RWPE2 (cell line): ENCODE measurements at regions not wholly inside any gene's neighbourhood (a gene's known extent, or its start where the extent isn't known, plus 50 kb on each side); places are given as distances from the start of the nearest gene placed in this dataset.
A peak's percentile ranks its signal among the peaks of the same experiment; 100 is the strongest.

Source experiments
- ATAC-seq: fragments of 200-7000 bp; cut with Tn5 transposase; 3 replicates; pipeline ENCODE4 v1.9.1; 2021; ENCODE audit warnings: low read depth
- DNase-seq: peaks from one replicate; pipeline ENCODE4 v3.0.0-alpha.2; 2020; ENCODE audit warnings: low spot score
- H3K27ac ChIP-seq: fragments of 450-650 bp; 2 replicates; pipeline ENCODE4 v1.5.1; 2017; ENCODE audit warnings: mild to moderate bottlenecking; ENCODE audit not compliant: poor library complexity, severe bottlenecking
- H3K27me3 ChIP-seq: fragments of 250-450 bp; sonication (Bioruptor Pico); 2 replicates; pipeline ENCODE4 v1.5.1; 2021; ENCODE audit warnings: mild to moderate bottlenecking, moderate library complexity; ENCODE audit not compliant: insufficient read depth, poor library complexity, severe bottlenecking
- H3K36me3 ChIP-seq: fragments of 250-450 bp; sonication (Bioruptor Pico); 2 replicates; pipeline ENCODE4 v1.5.1; 2020; ENCODE audit warnings: low read depth, mild to moderate bottlenecking, moderate library complexity
- H3K4me1 ChIP-seq: fragments of 250-450 bp; sonication (Bioruptor Pico); 2 replicates; pipeline ENCODE4 v1.5.1; 2021; ENCODE audit warnings: mild to moderate bottlenecking, moderate library complexity; ENCODE audit not compliant: insufficient read depth, poor library complexity, severe bottlenecking
- H3K4me3 ChIP-seq: fragments of 250-450 bp; sonication (Bioruptor Pico); 2 replicates; pipeline ENCODE4 v1.5.1; 2021; ENCODE audit warnings: mild to moderate bottlenecking, moderate library complexity; ENCODE audit not compliant: severe bottlenecking
- H3K9me3 ChIP-seq: fragments of 250-450 bp; sonication (Bioruptor Pico); 2 replicates; pipeline ENCODE4 v1.5.1; 2021; ENCODE audit warnings: mild to moderate bottlenecking, moderate library complexity; ENCODE audit not compliant: severe bottlenecking
- TF ChIP-seq, protein P1 (sequence below): fragments of 450-650 bp; IDR thresholded peaks from one replicate; pipeline ENCODE4 v1.5.1; 2017; ENCODE audit warnings: mild to moderate bottlenecking, moderate library complexity; ENCODE audit not compliant: poor library complexity, severe bottlenecking

DNA sequence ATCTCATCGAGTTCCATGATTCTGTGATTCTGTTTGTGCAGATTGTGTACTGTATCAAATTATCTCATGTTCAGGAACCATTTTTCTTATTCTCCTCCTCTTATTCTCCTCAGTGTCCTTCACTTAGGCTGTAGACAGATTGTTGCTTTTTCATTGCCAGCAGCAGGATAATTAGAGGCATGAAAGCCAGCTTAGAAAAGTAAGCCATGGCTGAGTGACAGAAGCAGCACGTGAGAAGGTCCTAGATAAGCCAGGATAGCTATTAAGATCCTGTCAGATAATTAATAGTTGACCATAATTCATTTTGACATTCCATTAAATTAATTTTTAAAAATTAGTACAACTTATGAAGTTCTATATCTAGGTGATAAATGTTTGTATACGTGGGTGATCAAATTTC is 60.8 kb upstream of the PRKACB start:
- Histone ChIP-seq H3K27ac (no peak overlapping the region), H3K4me3 (no peak overlapping the region), H3K9me3 (no peaks in the 10 kb centered on the region), H3K27me3 (no peaks in the 10 kb centered on the region), H3K4me1 (no peaks in the 10 kb centered on the region), H3K36me3 (no peaks in the 10 kb centered on the region)
- ATAC-seq (no peak), DNase-seq (no peak)
- TF ChIP-seq, protein P1, sequence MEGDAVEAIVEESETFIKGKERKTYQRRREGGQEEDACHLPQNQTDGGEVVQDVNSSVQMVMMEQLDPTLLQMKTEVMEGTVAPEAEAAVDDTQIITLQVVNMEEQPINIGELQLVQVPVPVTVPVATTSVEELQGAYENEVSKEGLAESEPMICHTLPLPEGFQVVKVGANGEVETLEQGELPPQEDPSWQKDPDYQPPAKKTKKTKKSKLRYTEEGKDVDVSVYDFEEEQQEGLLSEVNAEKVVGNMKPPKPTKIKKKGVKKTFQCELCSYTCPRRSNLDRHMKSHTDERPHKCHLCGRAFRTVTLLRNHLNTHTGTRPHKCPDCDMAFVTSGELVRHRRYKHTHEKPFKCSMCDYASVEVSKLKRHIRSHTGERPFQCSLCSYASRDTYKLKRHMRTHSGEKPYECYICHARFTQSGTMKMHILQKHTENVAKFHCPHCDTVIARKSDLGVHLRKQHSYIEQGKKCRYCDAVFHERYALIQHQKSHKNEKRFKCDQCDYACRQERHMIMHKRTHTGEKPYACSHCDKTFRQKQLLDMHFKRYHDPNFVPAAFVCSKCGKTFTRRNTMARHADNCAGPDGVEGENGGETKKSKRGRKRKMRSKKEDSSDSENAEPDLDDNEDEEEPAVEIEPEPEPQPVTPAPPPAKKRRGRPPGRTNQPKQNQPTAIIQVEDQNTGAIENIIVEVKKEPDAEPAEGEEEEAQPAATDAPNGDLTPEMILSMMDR, result no peak

DNA sequence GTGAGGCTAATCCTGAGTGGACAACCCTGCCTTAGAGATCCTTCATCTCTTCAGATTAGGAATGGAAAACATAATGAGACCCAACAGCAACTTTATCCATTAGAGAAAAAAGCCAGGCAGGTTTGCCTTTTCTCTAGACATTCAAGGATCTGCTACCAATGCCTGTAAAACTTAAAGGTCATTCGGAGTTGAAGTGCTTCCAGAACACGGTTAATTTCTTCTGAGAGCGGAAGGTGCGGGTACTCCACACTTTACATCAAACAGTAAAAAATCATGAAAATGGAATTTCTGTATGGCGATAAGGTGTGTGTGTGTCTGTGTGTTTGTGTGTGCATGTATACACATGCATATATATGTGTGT is 65.2 kb upstream of the PRKACB start:
- Histone ChIP-seq H3K4me3 (peak overlapping the region; percentile 91), H3K27me3 (no peaks in the 10 kb centered on the region), H3K36me3 (no peaks in the 10 kb centered on the region), H3K9me3 (no peaks in the 10 kb centered on the region), H3K27ac (peak overlapping the region; percentile 53), H3K4me1 (no peaks in the 10 kb centered on the region)
- ATAC-seq (no peak), DNase-seq (no peak)
- TF ChIP-seq, protein P1, result no peak

DNA sequence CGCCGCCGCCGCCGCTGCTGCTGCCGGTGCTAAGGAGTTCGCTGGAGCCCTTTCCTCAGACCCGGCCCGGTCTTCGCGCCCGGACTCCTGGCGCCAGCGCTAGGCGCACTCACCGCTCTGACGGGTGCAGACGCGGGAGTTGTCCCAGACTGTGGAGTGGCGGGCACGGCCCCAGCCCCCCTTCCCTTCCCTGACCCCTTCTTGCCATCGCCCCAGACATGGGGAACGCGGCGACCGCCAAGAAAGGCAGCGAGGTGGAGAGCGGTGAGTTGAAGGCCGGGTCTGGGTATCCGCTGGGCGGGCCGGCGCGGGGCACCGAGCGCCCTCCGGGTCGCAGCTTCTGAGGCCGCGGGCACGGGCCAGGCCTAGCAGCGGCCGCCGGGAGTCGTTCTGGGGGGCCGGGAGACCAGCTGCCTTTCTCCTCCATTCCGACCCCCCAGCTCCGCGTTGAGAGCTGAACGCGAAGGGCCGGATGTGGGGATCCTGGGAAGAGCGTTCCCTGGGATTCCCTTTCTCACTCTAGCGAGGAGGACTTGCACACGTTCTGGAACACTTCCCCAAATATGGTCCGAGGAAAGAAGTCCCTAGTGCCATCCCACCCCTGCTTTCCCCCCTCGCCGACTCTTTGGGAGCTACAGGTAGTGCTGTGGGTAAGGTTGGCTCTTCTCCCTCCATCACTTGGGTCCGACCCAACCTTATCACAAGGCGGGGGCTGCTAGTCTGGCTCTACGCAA is 65.8 kb upstream of the PRKACB start:
- Histone ChIP-seq H3K36me3 (no peaks in the 10 kb centered on the region), H3K27ac (peak overlapping the region; percentile 53), H3K4me3 (peak overlapping the region; percentile 91), H3K27me3 (no peaks in the 10 kb centered on the region), H3K4me1 (no peaks in the 10 kb centered on the region), H3K9me3 (no peaks in the 10 kb centered on the region)
- TF ChIP-seq, protein P1, result no peak
- peak; percentile 59 for ATAC-seq
- DNase-seq, result peak; percentile 40

DNA sequence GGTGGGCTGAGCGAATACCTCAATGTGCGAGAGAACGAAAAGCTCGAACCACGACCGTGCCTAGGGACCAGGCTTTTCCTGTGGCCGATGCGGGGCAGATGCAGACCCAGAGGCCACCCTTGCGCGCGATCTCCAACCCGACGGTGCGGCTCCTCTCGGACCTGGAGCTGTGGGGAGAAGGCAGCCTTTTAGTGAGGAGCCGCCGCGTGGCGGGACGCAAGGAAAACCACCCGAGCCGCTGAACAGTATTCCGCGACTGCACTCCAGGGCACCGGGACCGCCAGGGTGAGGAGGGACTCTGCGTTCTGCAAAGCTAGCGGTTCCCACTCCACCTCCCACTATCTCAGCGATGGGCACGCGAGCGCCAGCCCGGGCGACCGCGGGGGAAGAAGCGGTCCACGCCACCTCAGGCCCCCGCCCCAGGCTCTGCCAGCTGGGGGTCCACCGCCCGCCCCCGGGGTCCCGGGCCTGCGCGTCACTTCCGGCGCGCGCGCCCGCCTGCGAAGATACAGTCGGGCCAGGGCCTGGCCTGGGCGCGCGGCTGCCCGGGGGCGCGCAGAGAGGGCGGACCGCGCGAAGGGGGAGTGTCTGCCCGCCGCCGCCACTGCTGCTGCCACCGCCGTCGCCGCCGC is 66.5 kb upstream of the PRKACB start:
- Histone ChIP-seq H3K4me1 (no peaks in the 10 kb centered on the region), H3K36me3 (no peaks in the 10 kb centered on the region), H3K4me3 (peak overlapping the region; percentile 91), H3K27me3 (no peaks in the 10 kb centered on the region), H3K9me3 (no peaks in the 10 kb centered on the region), H3K27ac (peak overlapping the region; percentile 53)
- TF ChIP-seq, protein P1, result no peak
- DNase-seq (peak; percentile 64), ATAC-seq (peak; percentile 79)

DNA sequence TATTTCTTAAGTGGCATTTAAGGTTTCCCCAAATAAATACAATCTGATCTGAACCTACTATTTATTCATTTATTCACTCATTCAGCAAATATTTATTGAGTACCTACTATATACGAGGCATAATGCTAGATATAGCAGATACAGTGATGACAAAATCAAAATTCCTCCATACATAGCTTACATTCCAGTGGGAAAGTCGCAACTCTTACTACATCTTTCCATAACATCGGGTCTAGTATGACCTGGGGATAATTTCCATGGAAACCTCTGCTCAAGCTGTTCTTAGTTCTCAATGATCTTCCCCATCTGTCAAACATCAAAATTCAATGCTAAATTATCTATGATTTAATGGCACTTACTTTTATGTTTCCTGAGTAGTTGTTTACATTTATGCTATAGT is 70.8 kb upstream of the PRKACB start:
- DNase-seq, result no peak
- H3K4me3 ChIP-seq, result no peak overlapping the region

More for the DNA sequence above, 70.8 kb upstream of the PRKACB start:
- H3K4me1 ChIP-seq, result no peaks in the 10 kb centered on the region
- no peak overlapping the region for H3K27ac ChIP-seq
- ATAC-seq, result no peak
- TF ChIP-seq, protein P1, result no peak
- H3K27me3 ChIP-seq, result no peaks in the 10 kb centered on the region
- no peaks in the 10 kb centered on the region for H3K36me3 ChIP-seq
- peaks cover 13% of the 10 kb centered on the region for H3K9me3 ChIP-seq
